NCI-H82 (cell line): ENCODE measurements at regions not wholly inside any gene's neighbourhood (a gene's known extent, or its start where the extent isn't known, plus 50 kb on each side); places are given as distances from the start of the nearest gene placed in this dataset.
"Not testable (repeated sequence)": the region's sequence is repeated elsewhere in the genome, so short reads cannot be mapped to it uniquely, and the experiment has no call there.

Experiments used
- DNase-seq: peaks from one replicate; lab custom pipeline; 2025; lab: John Stamatoyannopoulos, UW

DNA sequence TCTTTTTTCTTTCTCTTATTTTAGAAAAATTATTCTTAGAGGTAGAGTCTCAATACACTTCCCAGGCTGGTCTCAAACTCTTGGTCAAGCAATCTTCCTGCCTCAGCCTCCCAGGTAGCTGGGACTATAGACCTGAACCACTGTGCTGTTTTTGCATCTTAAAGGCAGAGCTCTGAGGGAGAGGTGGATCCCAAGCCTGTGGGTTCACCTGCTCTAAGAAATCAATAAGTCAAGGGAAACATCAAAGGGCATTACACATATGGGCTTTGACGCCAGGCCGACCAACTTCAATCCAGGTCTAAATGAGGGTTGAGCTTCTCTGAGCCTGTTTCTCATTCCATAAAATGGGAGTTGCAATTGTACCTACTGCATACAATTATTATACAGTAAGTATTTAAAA is 223.9 kb downstream of the LY86 start:
- DNase-seq, result no peak

- DNase-seq, result no peak
These were observed 227.2 kb downstream of the LY86 start for GRCh38 chr6:6815732-6816131.

DNA sequence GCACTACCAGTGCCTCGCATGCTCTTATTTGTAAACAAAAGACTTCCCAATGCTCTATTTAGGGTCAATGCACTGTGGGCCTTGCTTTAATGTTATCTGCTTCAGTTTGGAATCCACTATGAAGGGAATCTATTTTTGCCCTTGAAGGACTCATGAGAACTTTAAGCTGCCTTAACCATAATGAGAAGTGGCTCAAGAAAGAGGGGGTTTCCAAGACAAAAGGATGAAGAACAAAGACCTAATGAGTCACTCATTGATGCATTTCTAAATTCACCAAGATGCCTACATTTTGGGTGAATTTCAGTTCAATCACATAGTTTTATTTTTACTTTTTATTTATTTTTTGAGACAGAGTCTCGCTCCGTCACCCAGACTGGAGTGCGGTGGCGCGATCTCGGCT is 228.2 kb downstream of the LY86 start:
- no peak for DNase-seq

- DNase-seq, result no peak
These were observed 229.6 kb downstream of the LY86 start for GRCh38 chr6:6818078-6818639.

DNA sequence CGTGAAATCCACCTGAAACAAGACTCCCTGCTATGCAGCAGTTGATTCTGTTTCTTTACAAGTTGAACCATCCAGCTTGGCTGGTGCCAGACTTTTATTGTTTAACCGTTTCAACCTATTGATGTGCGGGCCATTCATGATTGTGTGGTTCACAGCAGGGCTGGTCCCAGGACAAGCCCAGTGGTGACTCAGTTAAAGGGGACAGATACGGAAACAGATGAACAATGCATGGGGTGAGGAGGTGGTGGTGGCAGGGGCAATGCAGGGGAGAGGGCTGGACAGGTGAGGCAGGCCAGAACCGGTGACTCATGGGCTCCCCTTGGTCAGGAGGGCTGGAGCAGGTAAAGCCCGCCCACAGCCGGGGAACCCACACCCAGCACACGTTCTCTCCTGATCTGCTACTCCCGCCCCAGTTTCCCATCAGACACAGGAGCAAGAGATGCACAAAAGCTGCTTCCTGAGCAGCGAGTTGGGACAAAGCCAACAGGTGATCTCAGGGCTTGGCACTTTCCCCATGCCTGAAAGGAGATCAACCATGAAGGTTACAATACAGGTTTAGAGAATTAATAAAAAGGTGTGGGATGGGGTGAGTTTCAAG is 232.2 kb downstream of the LY86 start:
- no peak for DNase-seq

- DNase-seq, result no peak
These were observed 233.2 kb downstream of the LY86 start for GRCh38 chr6:6821639-6822261.

- DNase-seq, result no peak
These were observed 234.5 kb downstream of the LY86 start for GRCh38 chr6:6823030-6823429.

DNA sequence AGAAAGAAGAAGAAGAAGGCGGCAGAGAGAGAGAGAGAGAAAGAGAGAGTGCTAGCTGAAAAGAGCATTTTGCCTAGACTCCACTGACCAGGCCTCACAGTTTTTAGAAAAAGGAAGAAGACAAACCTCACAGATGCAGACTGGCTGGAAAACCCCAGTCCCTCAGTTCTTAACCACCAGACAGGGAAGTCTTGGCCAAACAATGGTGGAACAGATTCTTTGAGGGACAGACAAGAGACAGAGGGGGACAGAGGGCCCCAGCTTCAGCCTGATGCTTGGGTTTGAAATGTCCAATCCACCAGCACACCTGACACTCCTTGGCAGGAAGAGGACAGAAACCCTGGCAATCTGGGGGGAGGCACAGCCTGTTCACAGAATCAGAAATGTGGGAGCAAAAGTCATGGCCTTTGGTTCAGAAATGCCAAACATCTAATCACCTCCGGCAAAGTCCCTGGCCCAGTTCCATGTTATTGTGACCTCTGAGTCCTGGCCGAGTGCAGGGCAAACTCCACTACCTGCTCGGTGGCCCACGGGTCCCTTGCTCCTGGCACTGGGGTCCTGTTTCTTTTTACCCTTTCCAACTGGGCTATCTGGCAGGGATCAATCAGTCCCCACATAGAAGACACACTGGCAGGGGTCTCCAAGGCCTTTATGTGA is 235.2 kb downstream of the LY86 start:
- no peak for DNase-seq

- DNase-seq, result no peak
These were observed 235.9 kb downstream of the LY86 start for GRCh38 chr6:6824381-6824780.

- DNase-seq, result no peak
These were observed 236.8 kb downstream of the LY86 start for GRCh38 chr6:6825193-6825784.

GRCh38 chr6:6826095-6826901 is 237.8 kb downstream of the LY86 start:
- DNase-seq, result no peak

- no peak for DNase-seq
These were observed 238.4 kb downstream of the LY86 start for GRCh38 chr6:6826961-6827360.

DNA sequence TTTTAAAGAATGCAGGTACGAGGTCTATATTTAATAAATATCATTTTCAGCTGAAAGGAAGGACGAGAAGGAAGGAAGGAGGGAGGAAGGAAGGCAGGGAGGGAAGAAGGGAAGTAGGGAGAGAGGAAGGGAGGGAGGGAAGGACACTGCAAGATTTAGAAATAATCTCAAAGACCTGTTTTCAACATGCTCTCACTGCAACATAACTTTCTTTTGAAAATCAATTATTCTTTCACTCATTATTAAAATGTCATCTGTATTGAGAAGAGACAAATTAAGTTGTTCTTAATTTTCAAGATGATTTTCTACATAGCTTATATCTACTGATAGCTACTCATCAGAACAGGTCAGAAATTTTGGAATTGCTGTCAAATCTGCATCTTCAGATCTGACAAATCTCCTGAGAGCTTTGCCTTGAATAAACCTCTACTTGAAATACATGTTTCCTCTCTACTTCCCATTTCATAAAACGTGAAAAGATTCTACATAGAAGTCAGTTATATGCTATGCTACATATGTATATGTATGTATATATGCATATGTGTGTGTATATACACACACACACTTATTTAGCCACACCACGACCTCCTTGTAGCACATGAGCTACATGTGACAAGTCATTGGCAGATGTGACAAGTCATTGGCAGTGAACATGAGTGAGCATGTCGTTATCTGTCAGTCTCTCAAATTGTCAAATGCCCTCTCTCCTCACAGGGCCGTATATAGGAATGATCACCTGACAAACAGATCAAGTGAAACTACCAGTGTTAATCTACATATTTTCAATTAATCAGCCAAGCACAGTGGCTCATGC is 241.6 kb downstream of the LY86 start:
- no peak for DNase-seq

DNA sequence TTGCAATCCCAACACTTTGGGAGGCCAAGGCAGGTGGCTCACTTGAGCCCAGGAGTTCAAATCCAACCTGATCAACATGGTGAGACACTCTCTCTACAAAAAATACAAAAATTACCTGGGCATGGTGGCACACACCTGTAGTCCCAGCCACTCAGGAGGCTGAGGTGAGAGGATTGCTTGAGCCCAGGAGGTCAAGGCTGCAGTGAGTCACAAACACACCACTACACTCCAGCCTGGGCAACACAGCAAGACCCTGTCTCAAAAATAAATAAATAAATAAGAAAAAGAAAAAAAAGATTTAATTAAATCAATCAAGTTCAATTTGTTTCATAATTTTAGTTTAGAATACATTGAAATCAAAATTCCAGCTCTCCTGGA is 242.2 kb downstream of the LY86 start:
- DNase-seq, result not testable (repeated sequence)

DNA sequence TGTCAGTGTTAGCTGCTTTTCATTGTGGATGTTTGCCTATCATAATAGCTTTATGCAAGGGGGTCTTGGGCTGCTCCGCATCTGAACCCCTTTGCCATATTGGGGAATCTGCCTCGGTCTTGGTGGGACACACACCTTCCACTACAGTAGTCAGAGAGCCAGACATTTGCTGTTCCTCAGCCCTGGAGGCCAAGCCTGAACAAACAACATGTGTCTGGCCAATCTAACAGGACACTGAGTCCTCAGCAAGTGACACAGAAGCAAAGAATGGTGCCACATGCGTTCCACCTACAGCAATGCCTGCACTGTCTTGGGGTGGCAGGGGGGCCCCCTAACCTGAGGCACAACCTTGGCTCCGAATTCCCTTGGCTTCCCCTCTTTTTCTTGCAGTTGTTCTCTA is 243.9 kb downstream of the LY86 start:
- no peak for DNase-seq

GRCh38 chr6:6834356-6835222 is 246.1 kb downstream of the LY86 start:
- DNase-seq, result peak; percentile 24

GRCh38 chr6:6835223-6835503 is 246.6 kb downstream of the LY86 start:
- no peak for DNase-seq

DNA sequence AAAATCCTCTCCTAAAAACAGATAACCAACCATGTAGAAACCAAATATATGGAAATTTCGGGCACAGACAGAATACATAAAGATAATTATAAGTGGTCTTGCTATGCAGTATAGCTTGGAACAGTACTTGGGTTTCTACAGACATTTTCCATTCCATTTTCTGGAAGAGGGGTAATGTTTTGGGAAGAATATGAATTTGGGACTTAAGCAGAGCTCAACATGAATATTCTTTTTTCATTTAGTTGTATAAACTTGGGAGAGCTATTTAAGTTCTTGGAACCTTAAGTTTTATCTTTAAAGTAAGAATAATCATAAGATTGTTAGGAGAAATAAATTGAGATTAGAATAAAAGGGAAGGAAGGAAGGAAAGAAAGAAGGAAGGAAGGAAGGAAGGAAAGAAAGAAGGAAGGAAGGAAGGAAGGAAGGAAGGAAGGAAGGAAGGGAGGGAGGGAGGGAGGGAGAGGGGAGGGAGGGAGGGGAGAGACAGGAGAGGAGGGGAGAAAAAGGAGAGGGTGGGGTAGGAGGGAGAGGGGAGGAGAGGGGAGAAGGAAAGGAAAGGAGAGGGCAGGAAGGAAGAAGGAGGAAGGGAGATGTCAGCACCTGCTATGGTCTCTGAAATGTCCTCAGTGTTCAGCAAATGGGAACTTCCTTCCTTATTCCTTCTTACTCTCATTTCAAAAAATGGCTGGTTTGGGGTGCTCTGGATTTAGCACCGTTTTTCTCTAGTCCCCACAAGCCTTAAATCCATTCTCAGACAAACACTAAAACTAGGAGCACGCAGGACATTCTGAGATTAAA is 248.3 kb downstream of the LY86 start:
- no peak for DNase-seq

- DNase-seq, result no peak
These were observed 249.1 kb downstream of the LY86 start for GRCh38 chr6:6837541-6838080.
